HG03432 (cell line): ENCODE measurements at regions not wholly inside any gene's neighbourhood (a gene's known extent, or its start where the extent isn't known, plus 50 kb on each side); places are given as distances from the start of the nearest gene placed in this dataset.
"Not testable (repeated sequence)": the region's sequence is repeated elsewhere in the genome, so short reads cannot be mapped to it uniquely, and the experiment has no call there.

ENCODE experiments used
- ATAC-seq: cut with Tn5 transposase; IDR thresholded peaks from one replicate; pipeline ENCODE4 v1.9.1; 2021; ENCODE audit warnings: mild to moderate bottlenecking, moderate library complexity; ENCODE audit not compliant: unreplicated experiment

GRCh38 chr14:70269582-70269981, 80.8 kb upstream of the SLC8A3 start:
- ATAC-seq: no peak

GRCh38 chr14:70268760-70269159, 80.0 kb upstream of the SLC8A3 start:
- ATAC-seq: no peak

- no peak for ATAC-seq
Observed at GRCh38 chr14:70266157-70266556, 77.4 kb upstream of the SLC8A3 start.

GRCh38 chr14:70265422-70265821, 76.7 kb upstream of the SLC8A3 start:
- ATAC-seq: no peak

GRCh38 chr14:70259420-70259819, 70.7 kb upstream of the SLC8A3 start:
- no peak for ATAC-seq

GRCh38 chr14:70257526-70257925, 68.8 kb upstream of the SLC8A3 start:
- no peak for ATAC-seq

GRCh38 chr14:70256601-70257000, 67.8 kb upstream of the SLC8A3 start:
- no peak for ATAC-seq

- ATAC-seq: not testable (repeated sequence)
Observed at GRCh38 chr14:70255071-70256057, 66.6 kb upstream of the SLC8A3 start.

GRCh38 chr14:70254476-70254961, 65.8 kb upstream of the SLC8A3 start:
- ATAC-seq: peak; percentile 82

- not testable (repeated sequence) for ATAC-seq
Observed at GRCh38 chr14:70253547-70253946, 64.8 kb upstream of the SLC8A3 start.

- no peak for ATAC-seq
Observed at GRCh38 chr14:70245026-70245425, 56.3 kb upstream of the SLC8A3 start.

GRCh38 chr14:70239802-70240201, 51.1 kb upstream of the SLC8A3 start:
- ATAC-seq: peak; percentile 98

GRCh38 chr14:70238635-70239034, 49.9 kb upstream of the SLC8A3 start:
- ATAC-seq: not testable (repeated sequence)
